KBM-7 (cell line): ENCODE measurements at regions not wholly inside any gene's neighbourhood (a gene's known extent, or its start where the extent isn't known, plus 50 kb on each side); places are given as distances from the start of the nearest gene placed in this dataset.
"Not testable (repeated sequence)": the region's sequence is repeated elsewhere in the genome, so short reads cannot be mapped to it uniquely, and the experiment has no call there.

Experiments used
- DNase-seq: peaks from one replicate; pipeline ENCODE4 v3.0.0-alpha.2; 2015
- in situ Hi-C: fragments of 300-500 bp; cut with MboI; formaldehyde crosslinking; loops from 2 replicates; pipeline ENCODE4 v1.14.3; 2020; ENCODE audit warnings: low sequenced_read_pairs, low pct_unique_long_range_greater_than_20kb, mixed read lengths

DNA sequence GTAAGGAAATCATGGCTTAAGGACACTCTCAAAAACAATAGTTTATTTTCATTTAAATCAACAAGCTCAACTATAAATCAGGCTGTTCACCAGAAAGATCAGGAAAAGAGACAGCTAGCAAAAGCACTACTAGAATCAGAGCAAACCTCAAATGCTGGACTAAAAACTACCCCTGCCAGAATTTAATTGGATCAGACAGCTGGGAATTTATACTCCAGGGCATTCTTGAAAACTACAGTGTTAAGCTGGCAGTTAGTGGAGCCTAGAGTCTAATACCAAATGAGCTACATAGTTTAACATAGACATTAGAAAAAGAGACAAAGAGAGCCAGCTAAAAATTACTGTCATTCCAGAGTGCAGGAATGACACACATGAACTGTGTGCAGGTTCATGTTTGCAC is 1016.4 kb upstream of the CRIM1 start:
- no peak for DNase-seq
- in situ Hi-C loops: no loop called here

GRCh38 chr2:35337922-35338321 is 1017.7 kb upstream of the CRIM1 start:
- no peak for DNase-seq
- in situ Hi-C loops: no loop called here

DNA sequence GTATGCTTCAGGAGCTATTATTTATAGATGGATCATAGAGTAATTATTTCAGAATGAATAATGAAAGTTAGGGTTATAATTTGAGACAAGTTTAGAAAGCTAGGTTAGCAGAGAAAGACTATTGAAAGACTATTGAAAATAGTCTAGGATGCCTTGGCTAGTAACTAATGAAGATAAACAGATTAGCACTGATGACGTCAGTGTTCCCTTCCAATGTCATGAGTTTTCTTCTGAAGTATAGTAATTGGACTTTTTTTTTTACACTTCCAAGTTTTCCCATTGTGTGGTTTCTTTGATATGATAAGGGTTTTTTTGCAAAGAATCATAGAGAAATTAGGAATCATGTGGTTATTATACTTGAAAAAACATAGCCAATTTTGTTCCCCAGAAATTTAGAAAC is 1041.5 kb upstream of the CRIM1 start:
- in situ Hi-C loops: no loop called here

DNA sequence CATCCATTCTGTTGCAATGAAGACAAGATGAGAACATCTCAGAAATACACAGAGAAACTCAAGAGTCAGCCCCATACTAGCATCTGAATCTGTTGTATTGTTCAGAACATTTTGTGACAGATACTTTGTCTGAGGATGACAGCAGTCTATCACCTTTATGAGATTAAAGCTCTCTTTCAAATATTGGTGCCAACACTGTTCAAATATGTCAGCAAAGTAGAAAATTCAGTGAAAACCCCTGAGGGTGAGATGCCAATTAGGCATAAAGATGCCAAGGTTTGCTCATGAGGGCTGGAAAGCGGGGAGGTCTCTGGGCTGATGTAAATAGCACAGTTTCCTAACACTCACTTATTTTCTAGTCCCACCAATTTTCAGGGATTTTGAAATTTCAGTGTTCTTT is 1054.2 kb upstream of the CRIM1 start:
- DNase-seq: no peak
- in situ Hi-C loops: no loop called here

More for the DNA sequence above, 1041.5 kb upstream of the CRIM1 start:
- no peak for DNase-seq

- in situ Hi-C loops: no loop called here
- DNase-seq: no peak
These were observed 1057.1 kb upstream of the CRIM1 start for GRCh38 chr2:35298493-35298892.

DNA sequence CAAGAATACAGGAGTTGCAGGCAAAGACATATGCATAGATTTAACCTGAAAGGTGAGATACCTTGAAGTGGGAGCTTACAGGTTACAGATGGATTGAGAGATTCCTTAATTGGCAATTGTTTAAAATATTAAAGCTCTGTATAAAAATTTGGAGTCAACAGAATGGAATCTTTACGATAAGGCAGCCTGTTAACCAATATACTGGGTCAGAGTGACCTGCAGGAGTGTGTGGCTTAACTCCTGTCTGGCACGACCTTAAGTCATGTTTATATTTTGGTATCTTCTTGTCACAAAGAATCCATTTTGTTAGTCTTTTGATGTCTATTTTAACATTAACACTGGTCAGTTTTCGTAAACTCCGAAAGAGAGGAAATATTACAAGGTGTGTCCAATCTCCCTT is 1058.2 kb upstream of the CRIM1 start:
- in situ Hi-C loops: no loop called here
- no peak for DNase-seq

DNA sequence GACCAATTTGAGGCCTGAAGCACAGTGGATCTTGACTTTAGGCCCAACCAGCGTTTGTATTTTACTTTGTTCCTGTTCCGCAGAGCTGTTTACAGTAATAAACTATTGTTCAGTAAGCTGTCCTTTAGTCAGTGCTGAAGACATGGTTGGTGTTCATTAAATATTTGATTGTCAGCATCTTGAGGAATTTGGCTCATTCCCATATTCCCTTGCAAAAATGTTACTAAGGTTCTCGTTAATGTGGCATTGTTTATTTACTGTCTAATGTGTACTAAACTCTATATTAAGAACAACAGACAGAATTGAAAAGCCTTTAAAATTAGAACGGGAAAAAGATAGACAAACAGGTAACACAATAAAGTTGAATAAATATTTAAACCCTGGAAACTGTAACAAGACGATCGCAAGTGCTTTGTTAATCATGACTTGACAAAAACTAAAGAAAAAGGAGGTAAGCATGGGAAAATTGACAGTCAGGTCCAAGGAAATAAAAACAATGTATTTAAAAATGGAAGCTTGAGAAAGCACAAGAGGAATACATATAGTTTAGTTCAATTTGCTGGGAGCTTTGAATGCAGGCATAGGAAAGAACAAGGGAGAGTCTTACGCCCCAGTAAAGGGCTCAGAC is 1060.8 kb upstream of the CRIM1 start:
- in situ Hi-C loops: no loop called here
- no peak for DNase-seq

DNA sequence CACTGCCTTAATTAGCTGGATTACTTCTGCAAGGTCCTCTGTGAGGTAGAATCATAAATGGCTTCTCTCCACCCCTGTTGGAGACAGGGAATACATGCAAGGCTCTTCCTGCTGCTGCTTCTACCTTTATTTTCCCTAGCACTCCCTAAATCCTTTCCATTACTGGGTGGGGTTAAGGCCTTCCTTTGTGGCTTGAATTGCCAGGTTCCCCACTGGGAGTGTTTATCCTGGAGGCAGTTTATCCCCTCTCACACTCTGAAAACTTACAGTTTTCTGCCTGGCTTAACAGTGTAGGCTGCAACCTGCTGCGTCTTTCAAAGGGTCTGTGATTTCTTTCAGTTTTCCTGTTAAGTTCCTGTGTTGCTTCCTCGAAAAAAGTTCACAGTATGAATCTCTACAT is 1062.3 kb upstream of the CRIM1 start:
- in situ Hi-C loops: no loop called here
- DNase-seq: no peak

DNA sequence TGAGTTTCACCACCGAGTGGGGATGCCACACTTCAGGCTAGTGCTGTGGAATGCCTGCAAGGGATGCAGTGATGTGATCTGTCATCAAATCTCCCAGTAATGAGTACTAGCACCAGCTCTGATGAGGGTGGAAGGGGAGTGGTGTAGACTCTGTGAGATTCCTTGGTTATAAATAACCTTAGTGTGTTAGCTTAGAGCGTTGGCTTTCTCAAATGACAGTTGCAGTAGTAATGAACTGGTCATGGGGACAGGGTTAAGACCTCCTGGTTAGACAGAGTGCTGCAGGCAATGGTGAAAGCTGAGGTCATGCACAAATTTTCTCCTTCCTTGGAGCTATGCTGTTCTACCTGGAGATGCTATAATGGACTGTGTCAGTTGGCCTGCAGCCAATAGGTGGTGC is 1063.4 kb upstream of the CRIM1 start:
- no peak for DNase-seq
- in situ Hi-C loops: no loop called here

GRCh38 chr2:35281702-35282101 is 1073.9 kb upstream of the CRIM1 start:
- DNase-seq: no peak
- in situ Hi-C loops: no loop called here

GRCh38 chr2:35255826-35256225 is 1099.8 kb upstream of the CRIM1 start:
- in situ Hi-C loops: no loop called here

GRCh38 chr2:35251156-35251555 is 1104.4 kb upstream of the CRIM1 start:
- in situ Hi-C loops: no loop called here
- DNase-seq: no peak

More at GRCh38 chr2:35255826-35256225, 1099.8 kb upstream of the CRIM1 start:
- DNase-seq: no peak

- in situ Hi-C loops: no loop called here
- no peak for DNase-seq
These were observed 1108.9 kb upstream of the CRIM1 start for GRCh38 chr2:35246702-35247101.

DNA sequence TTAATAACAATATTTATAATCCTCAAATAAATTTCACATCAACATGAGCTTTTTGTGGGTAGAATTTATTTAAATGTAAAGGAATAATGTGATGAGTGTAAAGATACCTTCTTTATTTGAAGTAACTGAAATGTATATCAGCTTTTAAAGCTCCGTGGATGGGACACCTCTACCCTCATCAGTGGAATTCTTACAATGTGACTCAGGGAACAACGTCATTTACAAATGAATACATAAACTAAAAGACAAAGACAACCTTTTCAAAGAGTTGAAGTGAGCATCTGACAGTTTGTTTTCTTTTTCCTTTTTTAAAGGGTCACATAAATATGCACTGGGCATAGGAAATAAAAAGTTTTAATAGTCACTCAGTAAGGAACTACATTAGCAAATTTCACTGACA is 1127.0 kb upstream of the CRIM1 start:
- DNase-seq: no peak
- in situ Hi-C loops: no loop called here

- in situ Hi-C loops: no loop called here
These were observed 1135.1 kb upstream of the CRIM1 start for GRCh38 chr2:35220461-35220860.

GRCh38 chr2:35204881-35205280 is 1150.7 kb upstream of the CRIM1 start:
- DNase-seq: no peak

More at GRCh38 chr2:35220461-35220860, 1135.1 kb upstream of the CRIM1 start:
- DNase-seq: no peak

DNA sequence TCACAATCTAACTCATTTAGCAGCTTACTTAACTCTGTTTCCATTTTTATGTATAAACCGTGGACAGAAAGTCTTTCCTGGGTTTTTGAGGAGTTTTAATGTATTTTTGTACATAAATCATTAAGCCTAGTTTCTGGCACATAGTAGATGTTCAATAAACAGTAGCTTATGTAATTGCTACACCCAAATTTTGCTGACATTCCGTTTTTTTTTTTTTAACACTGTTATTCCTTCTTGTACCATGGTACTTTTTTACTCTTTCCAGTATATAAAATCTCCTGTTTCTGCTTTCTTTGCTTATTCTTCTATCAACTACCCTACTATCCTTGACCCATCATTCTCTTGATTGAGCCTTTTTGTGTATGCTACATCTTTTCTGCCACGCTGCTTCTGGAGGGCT is 1151.3 kb upstream of the CRIM1 start:
- in situ Hi-C loops: no loop called here
- DNase-seq: no peak

More at GRCh38 chr2:35204881-35205280, 1150.7 kb upstream of the CRIM1 start:
- in situ Hi-C loops: no loop called here

- DNase-seq: no peak
- in situ Hi-C loops: no loop called here
These were observed 1156.3 kb upstream of the CRIM1 start for GRCh38 chr2:35199298-35199697.

DNA sequence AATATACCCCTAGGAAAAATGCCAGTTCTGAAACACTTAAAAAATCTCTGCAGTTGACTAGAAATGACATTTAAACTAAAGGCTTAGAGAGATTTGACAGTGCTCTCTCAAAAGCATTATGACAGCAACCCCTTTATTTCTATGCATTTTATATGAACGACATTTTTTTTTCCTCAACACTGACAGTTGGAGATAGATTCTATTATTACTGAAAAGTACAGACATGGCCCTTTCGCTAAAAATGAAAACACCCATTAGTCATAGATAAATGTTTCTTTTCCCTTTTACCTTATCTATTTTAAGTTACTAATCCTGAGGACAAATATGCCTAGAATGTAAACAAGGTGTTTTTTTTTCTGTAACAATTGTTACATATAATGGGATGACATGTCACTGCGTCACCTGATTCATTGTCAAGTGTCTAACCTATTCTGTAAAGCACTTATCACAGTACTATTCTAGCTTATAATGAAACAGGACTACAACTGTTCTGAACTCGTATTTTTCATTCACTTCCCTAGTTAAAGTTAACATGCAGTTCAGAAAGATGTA is 1169.6 kb upstream of the CRIM1 start:
- in situ Hi-C loops: no loop called here
- no peak for DNase-seq

DNA sequence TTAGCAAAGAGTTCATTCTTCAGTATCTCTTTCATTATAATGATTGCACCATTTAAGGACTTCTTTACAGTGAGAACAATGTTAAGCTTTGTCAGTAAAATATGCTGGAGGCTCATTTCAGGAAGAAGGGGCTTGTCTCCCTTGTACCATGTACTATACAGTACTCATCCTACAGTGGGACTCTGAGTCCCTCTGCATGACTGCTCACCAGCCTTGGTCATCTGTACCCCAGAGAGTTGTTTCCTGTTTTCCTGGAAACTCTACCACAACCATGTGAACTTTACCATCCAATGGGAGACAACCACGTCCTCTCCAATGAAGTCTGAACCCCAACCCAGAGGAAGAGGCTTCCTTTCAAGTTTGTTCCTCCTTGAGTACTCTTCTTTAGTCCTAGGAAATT is 1171.1 kb upstream of the CRIM1 start:
- peak; percentile 8 for DNase-seq
- in situ Hi-C loops: no loop called here

GRCh38 chr2:35176726-35177125 is 1178.9 kb upstream of the CRIM1 start:
- DNase-seq, in situ Hi-C loops: not testable (repeated sequence)
